GM23338 (cell line): ENCODE measurements at regions not wholly inside any gene's neighbourhood (a gene's known extent, or its start where the extent isn't known, plus 50 kb on each side); places are given as distances from the start of the nearest gene placed in this dataset.

ENCODE experiments used
- ATAC-seq: fragments of 200-7000 bp; cut with Tn5 transposase; 3 replicates; pipeline ENCODE4 v1.9.1; 2020
- DNase-seq: peaks from one replicate; pipeline ENCODE4 v3.0.0-alpha.2; 2015; ENCODE audit warnings: low spot score
- H2AFZ ChIP-seq: fragments of 200-600 bp; sonication (generic); 2 replicates; pipeline ENCODE4 v1.8.0; 2016; ENCODE audit warnings: antibody characterized with exemption, mild to moderate bottlenecking, moderate library complexity
- H3F3A ChIP-seq: fragments of 200-600 bp; sonication (generic); replicated peaks from 2 replicates; pipeline ENCODE4 v1.8.0; 2017; ENCODE audit warnings: antibody characterized with exemption, mixed run types, low read depth
- H3K27ac ChIP-seq: fragments of 200-600 bp; sonication (generic); 2 replicates; pipeline ENCODE4 v1.6.1; 2016; ENCODE audit warnings: low read depth
- H3K27me3 ChIP-seq: fragments of 200-600 bp; sonication (generic); 2 replicates; pipeline ENCODE4 v1.8.0; 2016; ENCODE audit warnings: mild to moderate bottlenecking, mixed run types, moderate library complexity; ENCODE audit not compliant: insufficient read depth
- H3K36me3 ChIP-seq: fragments of 200-600 bp; sonication (generic); 2 replicates; pipeline ENCODE4 v1.8.0; 2016; ENCODE audit warnings: mild to moderate bottlenecking; ENCODE audit not compliant: insufficient read depth
- H3K4me1 ChIP-seq: fragments of 200-600 bp; sonication (generic); 2 replicates; pipeline ENCODE4 v1.8.0; 2016; ENCODE audit warnings: mild to moderate bottlenecking, moderate library complexity; ENCODE audit not compliant: insufficient read depth
- H3K4me2 ChIP-seq: fragments of 200-600 bp; sonication (generic); 2 replicates; pipeline ENCODE4 v1.7.1; 2017; ENCODE audit warnings: mixed run types
- H3K4me3 ChIP-seq: fragments of 200-600 bp; sonication (generic); 2 replicates; pipeline ENCODE4 v1.6.1; 2016; ENCODE audit warnings: mixed run types
- H3K79me2 ChIP-seq: fragments of 200-600 bp; sonication (generic); replicated peaks from 2 replicates; pipeline ENCODE4 v1.8.0; 2017; ENCODE audit warnings: mild to moderate bottlenecking; ENCODE audit not compliant: insufficient read depth
- H3K9me2 ChIP-seq: fragments of 200-600 bp; sonication (generic); 2 replicates; pipeline ENCODE4 v1.8.0; 2017; ENCODE audit not compliant: insufficient read depth
- H4K20me1 ChIP-seq: fragments of 200-600 bp; sonication (generic); replicated peaks from 2 replicates; pipeline ENCODE4 v1.8.0; 2017; ENCODE audit warnings: mild to moderate bottlenecking; ENCODE audit not compliant: insufficient read depth
- H3K27ac Mint-ChIP-seq: 2 replicates; pipeline ENCODE4 v1.8.0; 2020; ENCODE audit warnings: inconsistent platforms, mild to moderate bottlenecking, moderate library complexity, mixed read lengths
- H3K27me3 Mint-ChIP-seq: 3 replicates; pipeline ENCODE4 v1.8.0; 2022; ENCODE audit warnings: low read depth, mild to moderate bottlenecking, moderate library complexity, mixed read lengths, inconsistent platforms; ENCODE audit not compliant: insufficient read depth, poor library complexity
- H3K36me3 Mint-ChIP-seq: 3 replicates; pipeline ENCODE4 v1.8.0; 2021; ENCODE audit warnings: low read depth, mild to moderate bottlenecking, inconsistent platforms, moderate library complexity, mixed read lengths
- H3K4me1 Mint-ChIP-seq: 3 replicates; pipeline ENCODE4 v1.8.0; 2020; ENCODE audit warnings: mild to moderate bottlenecking, inconsistent platforms, mixed read lengths
- H3K4me3 Mint-ChIP-seq: 3 replicates; pipeline ENCODE4 v1.8.0; 2021; ENCODE audit warnings: moderate library complexity, mild to moderate bottlenecking, inconsistent platforms, mixed read lengths
- H3K9me3 Mint-ChIP-seq: 3 replicates; pipeline ENCODE4 v1.8.0; 2020; ENCODE audit warnings: moderate library complexity, mild to moderate bottlenecking, inconsistent platforms, mixed read lengths
- CREB1 ChIP-seq: fragments of 250-450 bp; sonication (Bioruptor Pico); IDR thresholded peaks from 2 replicates; pipeline ENCODE4 v1.5.0; 2020; ENCODE audit warnings: low read depth, mild to moderate bottlenecking, moderate library complexity
- CTCF ChIP-seq, 2 experiments: fragments of 200-600 bp in 1 of 2; sonication (generic) in 1 of 2; conservative IDR thresholded peaks; 2 replicates each; pipeline versions ENCODE4 v1.5.1 to v1.6.1; 2016 to 2017; ENCODE audit warnings: antibody characterized with exemption in 2 of 2, low read depth in 2 of 2, mild to moderate bottlenecking in 2 of 2, moderate library complexity in 1 of 2
- ETS1 ChIP-seq: IDR thresholded peaks from 2 replicates; pipeline ENCODE4 v1.6.1; 2016; ENCODE audit warnings: antibody characterized with exemption
- EZH2 ChIP-seq: fragments of 200-600 bp; sonication (generic); IDR thresholded peaks from one replicate; pipeline ENCODE4 v1.8.0; 2017; ENCODE audit warnings: antibody characterized with exemption, mild to moderate bottlenecking, low read depth; ENCODE audit not compliant: unreplicated experiment
- EZH2phosphoT487 ChIP-seq: fragments of 200-600 bp; sonication (generic); IDR thresholded peaks from one replicate; pipeline ENCODE4 v1.8.1; 2018; ENCODE audit warnings: antibody characterized with exemption; ENCODE audit not compliant: unreplicated experiment
- JUNB ChIP-seq: IDR thresholded peaks from one replicate; pipeline ENCODE4 v1.6.1; 2016; ENCODE audit warnings: antibody characterized with exemption; ENCODE audit not compliant: unreplicated experiment
- NANOG ChIP-seq: IDR thresholded peaks from 2 replicates; pipeline ENCODE4 v1.6.1; 2016; ENCODE audit warnings: antibody characterized with exemption, borderline replicate concordance
- POLR2AphosphoS5 ChIP-seq: IDR thresholded peaks from 2 replicates; pipeline ENCODE4 v1.6.1; 2016; ENCODE audit warnings: antibody characterized with exemption, low read depth
- REST ChIP-seq: IDR thresholded peaks from one replicate; pipeline ENCODE4 v1.6.1; 2018; ENCODE audit warnings: antibody characterized with exemption; ENCODE audit not compliant: unreplicated experiment
- STAT1 ChIP-seq: IDR thresholded peaks from one replicate; pipeline ENCODE4 v1.6.1; 2016; ENCODE audit warnings: antibody characterized with exemption; ENCODE audit not compliant: unreplicated experiment
- ZNF114 ChIP-seq: fragments of 250-450 bp; sonication (Bioruptor Pico); IDR thresholded peaks from 2 replicates; pipeline ENCODE4 v1.5.0; 2020; ENCODE audit warnings: mild to moderate bottlenecking, moderate library complexity
- ZNF331 ChIP-seq: fragments of 250-450 bp; sonication (Bioruptor Pico); IDR thresholded peaks from 2 replicates; pipeline ENCODE4 v1.5.0; 2020; ENCODE audit warnings: low read depth, mild to moderate bottlenecking, moderate library complexity
- ZNF462 ChIP-seq: fragments of 250-450 bp; sonication (Bioruptor Pico); IDR thresholded peaks from 2 replicates; pipeline ENCODE4 v1.5.0; 2020; ENCODE audit warnings: mild to moderate bottlenecking, moderate library complexity

- peaks cover 6% of the 10 kb centered on the region; the same call in 1 of the 2 replicates for H3K9me2 ChIP-seq
- no peak overlapping the region for H3K4me3 ChIP-seq
- no peak overlapping the region for H2AFZ ChIP-seq
- Mint-ChIP-seq H3K4me3 (no peak overlapping the region), H3K9me3 (peaks cover 8% of the 10 kb centered on the region), H3K36me3 (no peaks in the 10 kb centered on the region; the same call in 2 of the 3 replicates), H3K27ac (no peak overlapping the region), H3K4me1 (no peaks in the 10 kb centered on the region), H3K27me3 (peaks cover 5% of the 10 kb centered on the region)
- H3K4me2 ChIP-seq: no peak overlapping the region
- H4K20me1 ChIP-seq: no peaks in the 10 kb centered on the region
- no peaks in the 10 kb centered on the region for H3K79me2 ChIP-seq
- DNase-seq (no peak), ATAC-seq (no peak)
- no peaks in the 10 kb centered on the region for H3K4me1 ChIP-seq
- H3K27me3 ChIP-seq: no peaks in the 10 kb centered on the region
- no peak overlapping the region for H3K27ac ChIP-seq
- no peaks in the 10 kb centered on the region for H3K36me3 ChIP-seq
- no peaks in the 10 kb centered on the region for H3F3A ChIP-seq
- TF ChIP-seq REST (no peak), POLR2AphosphoS5 (no peak), ZNF114 (no peak), NANOG (no peak), CREB1 (no peak), ETS1 (no peak), ZNF462 (CRISPR knock-in tag) (no peak), JUNB (no peak), EZH2phosphoT487 (no peak), CTCF (conservative IDR thresholded peaks at IDR 0.05; ENCODE audit: low read depth in 2 of 2) (no peak), STAT1 (no peak), EZH2 (no peak), ZNF331 (CRISPR knock-in tag) (no peak)
Observed at GRCh38 chr20:52832151-52832774, 139.9 kb upstream of the TSHZ2 start.
